GM18508 (cell line): ENCODE measurements at regions not wholly inside any gene's neighbourhood (a gene's known extent, or its start where the extent isn't known, plus 50 kb on each side); places are given as distances from the start of the nearest gene placed in this dataset.
"Not testable (repeated sequence)": the region's sequence is repeated elsewhere in the genome, so short reads cannot be mapped to it uniquely, and the experiment has no call there.

Experiments
- ATAC-seq: cut with Tn5 transposase; IDR thresholded peaks from one replicate; pipeline ENCODE4 v1.9.1; 2021; ENCODE audit warnings: moderate number of reproducible peaks; ENCODE audit not compliant: insufficient read depth, unreplicated experiment

- ATAC-seq: no peak
Measured at GRCh38 chr9:18061856-18062255, 412.1 kb upstream of the ADAMTSL1 start.

GRCh38 chr9:18063856-18064390 is 410.0 kb upstream of the ADAMTSL1 start:
- ATAC-seq: no peak

- ATAC-seq: not testable (repeated sequence)
Measured at GRCh38 chr9:18066608-18067007, 407.3 kb upstream of the ADAMTSL1 start.

- no peak for ATAC-seq
Measured at GRCh38 chr9:18067548-18068120, 406.3 kb upstream of the ADAMTSL1 start.

- ATAC-seq: no peak
Measured at GRCh38 chr9:18068900-18069299, 405.1 kb upstream of the ADAMTSL1 start.

- no peak for ATAC-seq
Measured at GRCh38 chr9:18071651-18072060, 402.3 kb upstream of the ADAMTSL1 start.

GRCh38 chr9:18073002-18073401 is 401.0 kb upstream of the ADAMTSL1 start:
- no peak for ATAC-seq

GRCh38 chr9:18074041-18074440 is 399.9 kb upstream of the ADAMTSL1 start:
- no peak for ATAC-seq

- ATAC-seq: no peak
Measured at GRCh38 chr9:18075253-18075952, 398.6 kb upstream of the ADAMTSL1 start.

GRCh38 chr9:18077941-18078678 is 395.8 kb upstream of the ADAMTSL1 start:
- ATAC-seq: no peak

- no peak for ATAC-seq
Measured at GRCh38 chr9:18092138-18092537, 381.8 kb upstream of the ADAMTSL1 start.

GRCh38 chr9:18106006-18106560 is 367.9 kb upstream of the ADAMTSL1 start:
- ATAC-seq: no peak

- no peak for ATAC-seq
Measured at GRCh38 chr9:18109675-18110074, 364.3 kb upstream of the ADAMTSL1 start.

GRCh38 chr9:18111146-18111545 is 362.8 kb upstream of the ADAMTSL1 start:
- no peak for ATAC-seq

- ATAC-seq: no peak
Measured at GRCh38 chr9:18114559-18115475, 359.1 kb upstream of the ADAMTSL1 start.

- ATAC-seq: no peak
Measured at GRCh38 chr9:18118268-18118667, 355.7 kb upstream of the ADAMTSL1 start.

- ATAC-seq: no peak
Measured at GRCh38 chr9:18122171-18122570, 351.8 kb upstream of the ADAMTSL1 start.

- ATAC-seq: no peak
Measured at GRCh38 chr9:18124760-18125159, 349.2 kb upstream of the ADAMTSL1 start.

GRCh38 chr9:18126831-18127498 is 347.0 kb upstream of the ADAMTSL1 start:
- ATAC-seq: no peak
